SK-N-SH (cell line): ENCODE measurements at regions not wholly inside any gene's neighbourhood (a gene's known extent, or its start where the extent isn't known, plus 50 kb on each side); places are given as distances from the start of the nearest gene placed in this dataset.

Source experiments
- CHD2 ChIP-seq: fragments of 150-350 bp; IDR thresholded peaks from 2 replicates; pipeline ENCODE4 v1.6.1; 2018; ENCODE audit warnings: low read length; ENCODE audit not compliant: partially characterized antibody
- ELF1 ChIP-seq: IDR thresholded peaks from 2 replicates; pipeline ENCODE4 v1.4.0; 2012
- TF ChIP-seq, protein P1 (sequence below): fragments of 200-600 bp; sonication (generic); IDR thresholded peaks from 2 replicates; pipeline ENCODE4 v1.6.1; 2017; ENCODE audit warnings: antibody characterized with exemption, mild to moderate bottlenecking, moderate library complexity

DNA sequence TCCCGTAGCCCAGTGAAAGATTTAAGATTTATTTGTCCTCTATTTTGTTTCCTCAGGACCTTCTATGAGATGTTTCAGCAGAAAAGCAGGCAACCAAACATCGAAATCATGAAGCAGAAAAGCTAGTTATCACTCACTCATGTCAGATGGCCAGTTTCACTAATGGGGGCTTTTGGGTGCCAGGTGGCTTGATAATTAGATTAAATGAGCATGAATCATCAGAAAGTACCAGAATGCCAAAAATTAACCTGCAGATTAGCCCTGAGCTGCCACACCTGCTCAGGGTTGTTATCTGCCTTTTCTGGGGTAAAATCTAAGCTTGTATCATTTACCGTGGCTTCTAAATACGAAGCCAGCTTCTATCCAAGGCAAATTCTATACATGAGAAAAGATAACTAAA, 1017.5 kb downstream of the XPNPEP1 start:
- TF ChIP-seq CHD2, result no peak
- TF ChIP-seq, protein P1, sequence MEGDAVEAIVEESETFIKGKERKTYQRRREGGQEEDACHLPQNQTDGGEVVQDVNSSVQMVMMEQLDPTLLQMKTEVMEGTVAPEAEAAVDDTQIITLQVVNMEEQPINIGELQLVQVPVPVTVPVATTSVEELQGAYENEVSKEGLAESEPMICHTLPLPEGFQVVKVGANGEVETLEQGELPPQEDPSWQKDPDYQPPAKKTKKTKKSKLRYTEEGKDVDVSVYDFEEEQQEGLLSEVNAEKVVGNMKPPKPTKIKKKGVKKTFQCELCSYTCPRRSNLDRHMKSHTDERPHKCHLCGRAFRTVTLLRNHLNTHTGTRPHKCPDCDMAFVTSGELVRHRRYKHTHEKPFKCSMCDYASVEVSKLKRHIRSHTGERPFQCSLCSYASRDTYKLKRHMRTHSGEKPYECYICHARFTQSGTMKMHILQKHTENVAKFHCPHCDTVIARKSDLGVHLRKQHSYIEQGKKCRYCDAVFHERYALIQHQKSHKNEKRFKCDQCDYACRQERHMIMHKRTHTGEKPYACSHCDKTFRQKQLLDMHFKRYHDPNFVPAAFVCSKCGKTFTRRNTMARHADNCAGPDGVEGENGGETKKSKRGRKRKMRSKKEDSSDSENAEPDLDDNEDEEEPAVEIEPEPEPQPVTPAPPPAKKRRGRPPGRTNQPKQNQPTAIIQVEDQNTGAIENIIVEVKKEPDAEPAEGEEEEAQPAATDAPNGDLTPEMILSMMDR, result no peak
- TF ChIP-seq ELF1, result no peak
